SIG-M5 treated with dmso at 0.1 percent for 504 hours (cell line): ENCODE measurements at regions not wholly inside any gene's neighbourhood (a gene's known extent, or its start where the extent isn't known, plus 50 kb on each side); places are given as distances from the start of the nearest gene placed in this dataset.

ENCODE experiments used
- DNase-seq: peaks from one replicate; lab custom pipeline; 2025; ENCODE audit not compliant: unreplicated experiment; lab: John Stamatoyannopoulos, UW

- no peak for DNase-seq
Observed at GRCh38 chr18:67633939-67634338, 117.4 kb upstream of the DSEL start.

- no peak for DNase-seq
Observed at GRCh38 chr18:67621906-67622305, 105.4 kb upstream of the DSEL start.

- no peak for DNase-seq
Observed at GRCh38 chr18:67621049-67621713, 104.7 kb upstream of the DSEL start.

- no peak for DNase-seq
Observed at GRCh38 chr18:67618061-67618460, 101.5 kb upstream of the DSEL start.

- no peak for DNase-seq
Observed at GRCh38 chr18:67615876-67616275, 99.4 kb upstream of the DSEL start.

- DNase-seq: no peak
Observed at GRCh38 chr18:67613731-67614130, 97.2 kb upstream of the DSEL start.

GRCh38 chr18:67612281-67612680 is 95.8 kb upstream of the DSEL start:
- no peak for DNase-seq

- DNase-seq: no peak
Observed at GRCh38 chr18:67608615-67609273, 92.2 kb upstream of the DSEL start.

- DNase-seq: no peak
Observed at GRCh38 chr18:67608191-67608590, 91.7 kb upstream of the DSEL start.

- DNase-seq: no peak
Observed at GRCh38 chr18:67600181-67601180, 84.0 kb upstream of the DSEL start.

GRCh38 chr18:67599277-67599676 is 82.8 kb upstream of the DSEL start:
- DNase-seq: peak; percentile 0

- DNase-seq: no peak
Observed at GRCh38 chr18:67597759-67598158, 81.2 kb upstream of the DSEL start.

GRCh38 chr18:67596003-67596402 is 79.5 kb upstream of the DSEL start:
- DNase-seq: no peak

GRCh38 chr18:67590571-67591141 is 74.1 kb upstream of the DSEL start:
- no peak for DNase-seq

GRCh38 chr18:67589325-67589724 is 72.8 kb upstream of the DSEL start:
- no peak for DNase-seq

- DNase-seq: no peak
Observed at GRCh38 chr18:67586101-67586500, 69.6 kb upstream of the DSEL start.

GRCh38 chr18:67583621-67584020 is 67.1 kb upstream of the DSEL start:
- DNase-seq: no peak

GRCh38 chr18:67582488-67582887 is 66.0 kb upstream of the DSEL start:
- DNase-seq: no peak

GRCh38 chr18:67581178-67581577 is 64.7 kb upstream of the DSEL start:
- DNase-seq: no peak

GRCh38 chr18:67577386-67577785 is 60.9 kb upstream of the DSEL start:
- no peak for DNase-seq

GRCh38 chr18:67574749-67575148 is 58.2 kb upstream of the DSEL start:
- no peak for DNase-seq
